Erythroblast (primary cell): ENCODE measurements at regions not wholly inside any gene's neighbourhood (a gene's known extent, or its start where the extent isn't known, plus 50 kb on each side); places are given as distances from the start of the nearest gene placed in this dataset.

Experiments
- GATA1 ChIP-seq: IDR thresholded peaks from 2 replicates; pipeline ENCODE4 v1.6.1; 2011; ENCODE audit warnings: low read depth, mild to moderate bottlenecking, control low read depth, low read length, moderate library complexity
- POLR2A ChIP-seq: IDR thresholded peaks from 2 replicates; pipeline ENCODE4 v1.6.1; 2011; ENCODE audit warnings: mild to moderate bottlenecking, low read length

DNA sequence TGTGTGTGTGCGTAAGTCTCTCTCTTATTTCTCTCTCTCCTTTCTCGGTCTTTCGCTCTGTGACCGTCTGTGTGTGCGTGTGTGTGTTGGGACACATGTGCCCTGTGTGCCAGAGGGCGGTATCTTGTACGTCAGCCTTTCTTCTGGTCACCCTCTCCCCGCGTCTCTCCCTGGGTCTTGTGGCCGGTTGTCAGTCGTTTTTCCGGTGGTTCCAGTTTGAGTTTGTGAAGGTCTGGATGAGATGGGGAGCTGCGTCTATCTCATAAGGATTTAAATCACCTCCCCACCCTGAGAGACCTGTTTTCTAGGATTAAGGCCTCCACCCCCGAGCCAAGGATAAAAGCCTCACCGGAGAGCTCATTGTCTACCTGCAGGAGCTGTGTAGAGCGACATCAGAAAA is 295.5 kb upstream of the ZNF337 start:
- TF ChIP-seq POLR2A = no peak
- TF ChIP-seq GATA1 = no peak
